CD4-positive, alpha-beta T cell (primary cell): ENCODE measurements at regions not wholly inside any gene's neighbourhood (a gene's known extent, or its start where the extent isn't known, plus 50 kb on each side); places are given as distances from the start of the nearest gene placed in this dataset.

Experiments used
- ATAC-seq: fragments of 200-7000 bp; cut with Tn5 transposase; one replicate; pipeline ENCODE4 v1.10.0; 2022; ENCODE audit warnings: mild to moderate bottlenecking; ENCODE audit not compliant: poor library complexity
- CTCF ChIA-PET: fragments of 350-600 bp; sonication (Branson Sonifier 250); formaldehyde crosslinking; loops from one replicate; lab custom pipeline; 2021; ENCODE audit warnings: antibody characterized with exemption, inconsistent platforms; lab: Charles Lee
- POLR2A ChIA-PET: fragments of 350-600 bp; sonication (Branson Sonifier 250); formaldehyde crosslinking; loops from one replicate; lab custom pipeline; 2021; ENCODE audit warnings: antibody characterized with exemption, inconsistent platforms; lab: Charles Lee
- DNase-seq, 14 experiments: peaks; one replicate each; pipeline ENCODE4 v3.0.0-alpha.2; 2013 to 2020; ENCODE audit warnings: mixed read lengths in 2 of 14
- H3K27ac ChIP-seq, 2 donors: one replicate each; pipeline versions ENCODE4 v1.5.1 to v1.7.0; 2013; ENCODE audit warnings: low read length in 2 of 2, low read depth in 1 of 2, mild to moderate bottlenecking in 1 of 2
- H3K27me3 ChIP-seq, 2 experiments: 1 replicate in 1 of 2; 2 replicates in 1 of 2; pipeline versions ENCODE4 v1.6.1 to v1.7.0; 2013; ENCODE audit warnings: low read length in 2 of 2, control low read depth in 1 of 2, mild to moderate bottlenecking in 1 of 2, moderate library complexity in 1 of 2; ENCODE audit not compliant: insufficient read depth in 2 of 2, control insufficient read depth in 1 of 2
- H3K36me3 ChIP-seq: one replicate; pipeline ENCODE4 v1.6.1; 2013; ENCODE audit warnings: low read length, control low read depth; ENCODE audit not compliant: insufficient read depth
- H3K4me1 ChIP-seq: one replicate; pipeline ENCODE4 v1.6.1; 2013; ENCODE audit warnings: low read length, control low read depth; ENCODE audit not compliant: insufficient read depth
- H3K4me3 ChIP-seq: one replicate; pipeline ENCODE4 v1.5.1; 2013; ENCODE audit warnings: mild to moderate bottlenecking, low read length, moderate library complexity
- H3K9me3 ChIP-seq, 2 experiments: 1 replicate in 1 of 2; 2 replicates in 1 of 2; pipeline versions ENCODE4 v1.6.1 to v1.7.0; 2013; ENCODE audit warnings: low read length in 2 of 2, mild to moderate bottlenecking in 2 of 2, control low read depth in 1 of 2, moderate library complexity in 1 of 2; ENCODE audit not compliant: control insufficient read depth in 1 of 2, insufficient read depth in 1 of 2
- H3K27ac Mint-ChIP-seq: one replicate; pipeline ENCODE4 v1.8.0; 2020; ENCODE audit warnings: mixed read lengths
- H3K27me3 Mint-ChIP-seq: one replicate; pipeline ENCODE4 v1.8.0; 2021; ENCODE audit warnings: mixed read lengths
- H3K36me3 Mint-ChIP-seq: one replicate; pipeline ENCODE4 v1.8.0; 2021; ENCODE audit warnings: low read depth, mixed read lengths
- H3K4me1 Mint-ChIP-seq: one replicate; pipeline ENCODE4 v1.8.0; 2021; ENCODE audit warnings: low read depth, mixed read lengths
- H3K4me3 Mint-ChIP-seq: one replicate; pipeline ENCODE4 v1.8.0; 2020; ENCODE audit warnings: mild to moderate bottlenecking, mixed read lengths
- H3K9me3 Mint-ChIP-seq: one replicate; pipeline ENCODE4 v1.8.0; 2020; ENCODE audit warnings: mixed read lengths
- intact Hi-C, 2 experiments: fragments of 100-400 bp; cut with DNase I in 1 of 2; cut with micrococcal nuclease in 1 of 2; formaldehyde crosslinking; loops; one replicate each; pipeline versions ENCODE4 v1.15.1 to v1.9.0; 2023 to 2025; cut with DNase I, micrococcal nuclease
- TF ChIP-seq, protein P1 (sequence below): fragments of 200-600 bp; IDR thresholded peaks from one replicate; pipeline ENCODE4 v1.8.0; 2022; ENCODE audit warnings: antibody characterized with exemption, mild to moderate bottlenecking

DNA sequence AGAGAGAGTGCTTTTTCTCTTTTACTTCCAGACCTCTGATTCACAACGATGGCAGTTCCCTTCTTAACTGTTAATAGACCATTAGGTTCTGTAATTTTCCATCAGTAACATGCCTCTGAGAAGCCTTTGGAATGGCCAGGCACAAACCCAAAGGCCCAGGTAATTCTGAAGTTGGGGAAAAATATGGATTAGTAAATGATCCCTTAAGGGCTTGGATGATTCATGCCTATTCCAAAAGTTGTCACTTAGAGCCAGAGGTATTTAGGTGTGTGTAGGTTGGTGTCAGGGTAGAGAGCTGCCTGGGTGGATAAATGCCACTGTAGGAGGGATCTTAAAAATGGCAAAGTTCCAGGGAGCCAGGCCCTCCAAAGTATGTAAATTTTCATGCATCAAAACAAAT is 228.8 kb downstream of the PLK2 start:
- DNase-seq, result no peak
- no peaks in the 10 kb centered on the region for H3K36me3 ChIP-seq
- H3K27ac ChIP-seq, result no peak overlapping the region
- intact Hi-C loops, result no loop called here
- no peak overlapping the region for H3K27ac Mint-ChIP-seq
- ChIA-PET CTCF (no interaction called here), POLR2A (no interaction called here)
- H3K4me3 Mint-ChIP-seq, result no peak overlapping the region
- no peaks in the 10 kb centered on the region for H3K27me3 Mint-ChIP-seq
- H3K36me3 Mint-ChIP-seq, result no peaks in the 10 kb centered on the region
- H3K4me1 Mint-ChIP-seq, result no peaks in the 10 kb centered on the region
- H3K9me3 ChIP-seq, result no peaks in the 10 kb centered on the region
- TF ChIP-seq, protein P1, sequence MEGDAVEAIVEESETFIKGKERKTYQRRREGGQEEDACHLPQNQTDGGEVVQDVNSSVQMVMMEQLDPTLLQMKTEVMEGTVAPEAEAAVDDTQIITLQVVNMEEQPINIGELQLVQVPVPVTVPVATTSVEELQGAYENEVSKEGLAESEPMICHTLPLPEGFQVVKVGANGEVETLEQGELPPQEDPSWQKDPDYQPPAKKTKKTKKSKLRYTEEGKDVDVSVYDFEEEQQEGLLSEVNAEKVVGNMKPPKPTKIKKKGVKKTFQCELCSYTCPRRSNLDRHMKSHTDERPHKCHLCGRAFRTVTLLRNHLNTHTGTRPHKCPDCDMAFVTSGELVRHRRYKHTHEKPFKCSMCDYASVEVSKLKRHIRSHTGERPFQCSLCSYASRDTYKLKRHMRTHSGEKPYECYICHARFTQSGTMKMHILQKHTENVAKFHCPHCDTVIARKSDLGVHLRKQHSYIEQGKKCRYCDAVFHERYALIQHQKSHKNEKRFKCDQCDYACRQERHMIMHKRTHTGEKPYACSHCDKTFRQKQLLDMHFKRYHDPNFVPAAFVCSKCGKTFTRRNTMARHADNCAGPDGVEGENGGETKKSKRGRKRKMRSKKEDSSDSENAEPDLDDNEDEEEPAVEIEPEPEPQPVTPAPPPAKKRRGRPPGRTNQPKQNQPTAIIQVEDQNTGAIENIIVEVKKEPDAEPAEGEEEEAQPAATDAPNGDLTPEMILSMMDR, result no peak
- no peaks in the 10 kb centered on the region for H3K4me1 ChIP-seq
- ATAC-seq, result no peak
- no peaks in the 10 kb centered on the region for H3K9me3 Mint-ChIP-seq
- H3K4me3 ChIP-seq, result no peak overlapping the region
- no peaks in the 10 kb centered on the region for H3K27me3 ChIP-seq

DNA sequence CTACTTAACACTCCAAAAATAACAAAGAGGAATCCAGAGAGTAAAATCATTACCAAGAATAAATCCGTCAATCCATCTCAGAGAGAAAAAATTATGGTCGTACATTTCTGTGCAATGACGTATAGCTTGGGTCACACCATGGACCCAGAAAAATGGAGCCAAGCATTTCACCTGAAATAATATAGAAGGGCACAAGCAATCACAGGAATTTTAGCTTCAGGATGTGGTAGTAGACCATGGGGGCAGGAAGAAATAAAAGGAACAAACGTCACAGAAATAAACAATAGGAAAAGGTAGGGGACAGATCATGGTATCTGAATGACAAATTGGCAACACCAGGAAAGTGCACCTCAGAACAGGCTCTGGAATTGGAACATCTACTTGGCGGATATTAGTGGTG is 231.0 kb downstream of the PLK2 start:
- no peak overlapping the region for H3K4me3 ChIP-seq
- Mint-ChIP-seq H3K27me3 (no peaks in the 10 kb centered on the region), H3K4me3 (no peak overlapping the region), H3K9me3 (no peaks in the 10 kb centered on the region), H3K4me1 (no peaks in the 10 kb centered on the region), H3K36me3 (no peaks in the 10 kb centered on the region), H3K27ac (no peak overlapping the region)
- H3K36me3 ChIP-seq, result no peaks in the 10 kb centered on the region
- TF ChIP-seq, protein P1, result no peak
- DNase-seq (no peak), ATAC-seq (no peak)
- no peaks in the 10 kb centered on the region for H3K4me1 ChIP-seq
- H3K27ac ChIP-seq, result no peak overlapping the region
- H3K9me3 ChIP-seq, result no peaks in the 10 kb centered on the region
- ChIA-PET CTCF (no interaction called here), POLR2A (no interaction called here)
- intact Hi-C loops, result no loop called here
- H3K27me3 ChIP-seq, result no peaks in the 10 kb centered on the region

DNA sequence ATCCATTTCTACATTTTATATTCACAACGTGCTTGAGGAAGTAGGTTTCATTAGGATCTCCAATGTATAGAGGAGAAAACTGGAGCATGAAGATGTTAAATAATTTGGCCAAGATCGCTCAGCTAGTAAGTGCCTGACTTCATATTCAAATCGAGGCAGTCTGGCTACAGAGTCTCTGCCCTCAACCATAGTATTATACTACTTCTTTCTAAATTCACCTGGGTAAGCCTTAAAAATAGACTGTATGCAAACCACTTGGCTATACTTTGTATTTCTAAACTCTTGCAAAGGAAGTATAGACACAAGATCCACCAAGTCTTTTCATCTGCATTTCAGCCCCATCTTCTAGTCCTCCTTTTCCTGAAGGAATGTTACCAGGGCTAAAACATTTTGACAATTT is 232.0 kb downstream of the PLK2 start:
- ChIA-PET POLR2A (no interaction called here), CTCF (no interaction called here)
- Histone ChIP-seq H3K27ac (no peak overlapping the region), H3K4me1 (no peaks in the 10 kb centered on the region), H3K9me3 (no peaks in the 10 kb centered on the region), H3K27me3 (no peaks in the 10 kb centered on the region), H3K36me3 (no peaks in the 10 kb centered on the region), H3K4me3 (no peak overlapping the region)
- DNase-seq (no peak), ATAC-seq (no peak)
- no peaks in the 10 kb centered on the region for H3K4me1 Mint-ChIP-seq
- intact Hi-C loops, result no loop called here
- no peak overlapping the region for H3K27ac Mint-ChIP-seq
- no peaks in the 10 kb centered on the region for H3K9me3 Mint-ChIP-seq
- no peaks in the 10 kb centered on the region for H3K27me3 Mint-ChIP-seq
- no peaks in the 10 kb centered on the region for H3K36me3 Mint-ChIP-seq
- no peak overlapping the region for H3K4me3 Mint-ChIP-seq
- TF ChIP-seq, protein P1, result no peak
